ENCODE measurements at regions not wholly inside any gene's neighbourhood (a gene's known extent, or its start where the extent isn't known, plus 50 kb on each side); places are given as distances from the start of the nearest gene placed in this dataset.

- no peak for DNase-seq (ENCODE audit: low spot score)
- in situ Hi-C loops (cut with MboI; ENCODE audit: low pct_unique_long_range_greater_than_20kb, low sequenced_read_pairs, unreplicated experiment) = no loop called here
- TF ChIP-seq, protein P1, sequence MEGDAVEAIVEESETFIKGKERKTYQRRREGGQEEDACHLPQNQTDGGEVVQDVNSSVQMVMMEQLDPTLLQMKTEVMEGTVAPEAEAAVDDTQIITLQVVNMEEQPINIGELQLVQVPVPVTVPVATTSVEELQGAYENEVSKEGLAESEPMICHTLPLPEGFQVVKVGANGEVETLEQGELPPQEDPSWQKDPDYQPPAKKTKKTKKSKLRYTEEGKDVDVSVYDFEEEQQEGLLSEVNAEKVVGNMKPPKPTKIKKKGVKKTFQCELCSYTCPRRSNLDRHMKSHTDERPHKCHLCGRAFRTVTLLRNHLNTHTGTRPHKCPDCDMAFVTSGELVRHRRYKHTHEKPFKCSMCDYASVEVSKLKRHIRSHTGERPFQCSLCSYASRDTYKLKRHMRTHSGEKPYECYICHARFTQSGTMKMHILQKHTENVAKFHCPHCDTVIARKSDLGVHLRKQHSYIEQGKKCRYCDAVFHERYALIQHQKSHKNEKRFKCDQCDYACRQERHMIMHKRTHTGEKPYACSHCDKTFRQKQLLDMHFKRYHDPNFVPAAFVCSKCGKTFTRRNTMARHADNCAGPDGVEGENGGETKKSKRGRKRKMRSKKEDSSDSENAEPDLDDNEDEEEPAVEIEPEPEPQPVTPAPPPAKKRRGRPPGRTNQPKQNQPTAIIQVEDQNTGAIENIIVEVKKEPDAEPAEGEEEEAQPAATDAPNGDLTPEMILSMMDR (IDR thresholded peaks at IDR 0.05; ENCODE audit: extremely low read depth, insufficient read depth, missing control alignments) = no peak
These were observed 91.1 kb upstream of the CLMN start for GRCh38 chr14:95410838-95411237.

DNA sequence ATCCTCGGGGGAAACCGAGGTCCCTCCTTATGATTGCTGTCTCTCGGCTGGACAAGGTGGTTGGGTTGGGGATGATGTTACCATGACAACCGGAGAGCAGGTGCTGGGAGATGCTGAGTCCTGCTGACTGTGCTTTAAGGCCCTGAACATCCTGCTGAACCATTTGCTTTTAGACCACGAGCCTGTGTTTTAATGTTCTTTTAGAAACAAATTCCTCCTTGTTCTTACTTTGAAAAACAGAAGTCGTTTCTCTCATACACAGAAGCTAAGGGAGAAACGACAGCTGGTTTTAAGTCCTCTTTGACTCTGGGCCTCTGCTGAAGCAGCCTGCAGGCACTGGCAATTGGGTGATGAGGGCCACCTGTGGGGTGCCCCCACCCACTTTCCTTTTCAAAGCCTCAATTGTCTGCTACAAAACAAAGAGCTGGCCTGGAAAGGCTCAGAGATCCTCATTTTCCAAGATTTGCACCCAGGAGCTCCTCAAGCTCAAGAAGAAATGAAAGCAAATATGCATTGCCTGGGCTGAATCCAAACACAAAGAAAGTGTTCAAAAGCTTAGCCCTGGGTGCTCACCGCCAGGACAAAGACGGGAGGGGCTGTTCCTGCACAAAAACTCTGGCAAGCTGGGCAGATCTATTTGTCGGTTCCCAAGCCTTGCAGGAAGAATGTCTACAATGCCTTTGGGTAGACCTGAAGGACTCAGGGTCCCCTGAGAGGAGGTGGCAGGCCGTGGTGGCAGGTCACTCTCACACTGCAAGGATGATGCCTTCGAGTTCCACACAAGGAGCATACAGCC, 90.0 kb upstream of the CLMN start:
- in situ Hi-C loops (cut with MboI; ENCODE audit: low pct_unique_long_range_greater_than_20kb, low sequenced_read_pairs, unreplicated experiment) = no loop called here
- TF ChIP-seq, protein P1 (IDR thresholded peaks at IDR 0.05; ENCODE audit: extremely low read depth, insufficient read depth, missing control alignments) = no peak
- DNase-seq (ENCODE audit: low spot score) = no peak

DNA sequence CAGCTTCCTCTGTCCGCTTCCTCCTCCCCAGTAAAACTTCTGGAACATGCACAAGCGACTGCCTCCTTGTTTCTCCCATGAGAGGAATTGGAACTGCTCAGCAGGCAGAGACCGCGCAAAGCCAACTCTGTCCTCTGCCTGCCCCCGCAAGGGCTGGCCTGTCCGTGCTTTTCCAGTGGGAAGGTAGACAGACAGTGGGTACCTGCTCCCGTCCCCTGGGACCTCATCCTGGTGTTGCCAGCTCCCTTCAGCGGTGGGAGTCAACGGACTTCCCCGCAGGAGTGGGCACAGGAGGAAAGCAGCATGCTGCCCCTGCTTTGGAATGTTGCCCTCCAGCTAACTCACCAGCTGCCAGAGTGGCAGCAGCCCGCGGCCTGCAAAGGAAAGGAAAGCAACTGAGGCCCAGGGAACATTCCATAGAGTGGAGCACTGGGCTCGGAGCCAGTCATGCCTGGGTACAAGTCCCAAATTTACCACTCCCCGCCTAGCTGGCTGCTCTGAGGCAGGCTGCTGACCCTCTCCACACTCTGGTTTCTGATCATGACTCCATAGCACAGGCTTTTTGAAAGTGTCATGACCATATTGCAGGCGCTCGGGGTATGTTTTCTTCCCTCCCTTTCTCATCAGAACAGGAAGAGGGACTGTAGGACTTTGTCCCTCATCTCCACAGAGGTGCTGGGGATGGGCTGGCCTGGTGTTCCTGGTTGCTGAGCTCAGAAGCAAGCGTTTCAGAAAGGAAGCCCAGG, 89.2 kb upstream of the CLMN start:
- DNase-seq (ENCODE audit: low spot score) = no peak
- TF ChIP-seq, protein P1 (IDR thresholded peaks at IDR 0.05; ENCODE audit: extremely low read depth, insufficient read depth, missing control alignments) = no peak
- in situ Hi-C loops (cut with MboI; ENCODE audit: low pct_unique_long_range_greater_than_20kb, low sequenced_read_pairs, unreplicated experiment) = no loop called here

- DNase-seq (ENCODE audit: low spot score) = no peak
- in situ Hi-C loops (cut with MboI; ENCODE audit: low pct_unique_long_range_greater_than_20kb, low sequenced_read_pairs, unreplicated experiment) = no loop called here
- TF ChIP-seq, protein P1 (IDR thresholded peaks at IDR 0.05; ENCODE audit: extremely low read depth, insufficient read depth, missing control alignments) = no peak
These were observed 87.6 kb upstream of the CLMN start for GRCh38 chr14:95407354-95407753.

- in situ Hi-C loops (cut with MboI; ENCODE audit: low pct_unique_long_range_greater_than_20kb, low sequenced_read_pairs, unreplicated experiment) = no loop called here
- TF ChIP-seq, protein P1 (IDR thresholded peaks at IDR 0.05; ENCODE audit: extremely low read depth, insufficient read depth, missing control alignments) = no peak
- DNase-seq (ENCODE audit: low spot score) = no peak
These were observed 87.1 kb upstream of the CLMN start for GRCh38 chr14:95406756-95407277.

- in situ Hi-C loops (cut with MboI; ENCODE audit: low pct_unique_long_range_greater_than_20kb, low sequenced_read_pairs, unreplicated experiment) = no loop called here
- DNase-seq (ENCODE audit: low spot score) = no peak
- TF ChIP-seq, protein P1 (IDR thresholded peaks at IDR 0.05; ENCODE audit: extremely low read depth, insufficient read depth, missing control alignments) = no peak
These were observed 84.9 kb upstream of the CLMN start for GRCh38 chr14:95404583-95404982.
